H9 (cell line): ENCODE measurements at regions not wholly inside any gene's neighbourhood (a gene's known extent, or its start where the extent isn't known, plus 50 kb on each side); places are given as distances from the start of the nearest gene placed in this dataset.

Experiments
- DNase-seq: peaks from one replicate; pipeline ENCODE4 v3.0.0-alpha.2; 2017
- H2AFZ ChIP-seq: one replicate; pipeline ENCODE4 v1.6.1; 2013; ENCODE audit warnings: mild to moderate bottlenecking, low read length, control low read depth, moderate library complexity
- H2AK5ac ChIP-seq: 2 replicates; pipeline ENCODE4 v1.6.1; 2013; ENCODE audit warnings: low read length, control low read depth, mixed read lengths; ENCODE audit not compliant: insufficient read length
- H2BK120ac ChIP-seq: one replicate; pipeline ENCODE4 v1.6.1; 2013; ENCODE audit warnings: low read depth, mild to moderate bottlenecking, low read length, control low read depth, inconsistent platforms; ENCODE audit not compliant: poor library complexity, severe bottlenecking
- H2BK12ac ChIP-seq: 2 replicates; pipeline ENCODE4 v1.6.1; 2013; ENCODE audit warnings: low read length, control low read depth, mixed read lengths, low read depth; ENCODE audit not compliant: insufficient read length
- H2BK15ac ChIP-seq: 2 replicates; pipeline ENCODE4 v1.6.1; 2013; ENCODE audit warnings: low read depth, low read length, control low read depth
- H2BK20ac ChIP-seq: one replicate; pipeline ENCODE4 v1.6.1; 2013; ENCODE audit warnings: low read depth, mild to moderate bottlenecking, low read length, control low read depth, inconsistent platforms; ENCODE audit not compliant: poor library complexity, severe bottlenecking
- H2BK5ac ChIP-seq: 2 replicates; pipeline ENCODE4 v1.6.1; 2013; ENCODE audit warnings: low read length, control low read depth, mixed read lengths; ENCODE audit not compliant: insufficient read length
- H3K14ac ChIP-seq: 2 replicates; pipeline ENCODE4 v1.6.1; 2013; ENCODE audit warnings: low read length, control low read depth; ENCODE audit not compliant: insufficient read depth
- H3K18ac ChIP-seq: 2 replicates; pipeline ENCODE4 v1.6.1; 2013; ENCODE audit warnings: low read depth, mild to moderate bottlenecking, mixed read lengths, low read length, control low read depth; ENCODE audit not compliant: insufficient read length
- H3K23ac ChIP-seq: 2 replicates; pipeline ENCODE4 v1.6.1; 2013; ENCODE audit warnings: low read length, control low read depth, mixed read lengths, low read depth; ENCODE audit not compliant: insufficient read length
- H3K23me2 ChIP-seq: 2 replicates; pipeline ENCODE4 v1.6.1; 2013; ENCODE audit warnings: low read depth, mild to moderate bottlenecking, mixed read lengths, low read length, control low read depth; ENCODE audit not compliant: insufficient read length, poor library complexity, severe bottlenecking
- H3K27ac ChIP-seq: 2 replicates; pipeline ENCODE4 v1.5.1; 2013; ENCODE audit warnings: low read length, control low read depth, mixed read lengths, low read depth; ENCODE audit not compliant: insufficient read length
- H3K27me3 ChIP-seq: 2 replicates; pipeline ENCODE4 v1.6.1; 2013; ENCODE audit warnings: low read length, control low read depth, inconsistent platforms; ENCODE audit not compliant: insufficient read depth
- H3K4ac ChIP-seq: 2 replicates; pipeline ENCODE4 v1.6.1; 2013; ENCODE audit warnings: low read depth, mild to moderate bottlenecking, control low read depth, inconsistent platforms, low read length, moderate library complexity
- H3K4me1 ChIP-seq: 2 replicates; pipeline ENCODE4 v1.6.1; 2013; ENCODE audit warnings: low read length, control low read depth, inconsistent platforms; ENCODE audit not compliant: insufficient read depth
- H3K4me2 ChIP-seq: 2 replicates; pipeline ENCODE4 v1.6.1; 2013; ENCODE audit warnings: low read length, control low read depth, mixed read lengths; ENCODE audit not compliant: insufficient read length, insufficient read depth
- H3K56ac ChIP-seq: 2 replicates; pipeline ENCODE4 v1.6.1; 2013; ENCODE audit warnings: low read depth, mild to moderate bottlenecking, mixed read lengths, low read length, control low read depth; ENCODE audit not compliant: insufficient read length
- H3K79me1 ChIP-seq: 2 replicates; pipeline ENCODE4 v1.6.1; 2013; ENCODE audit warnings: low read depth, mild to moderate bottlenecking, moderate library complexity, low read length, control low read depth, inconsistent platforms; ENCODE audit not compliant: insufficient read depth, poor library complexity, severe bottlenecking
- H3K79me2 ChIP-seq: 2 replicates; pipeline ENCODE4 v1.6.1; 2013; ENCODE audit warnings: low read length, control low read depth, inconsistent platforms; ENCODE audit not compliant: insufficient read depth
- H3K9ac ChIP-seq: 2 replicates; pipeline ENCODE4 v1.6.1; 2013; ENCODE audit warnings: low read length, control low read depth, mixed read lengths; ENCODE audit not compliant: insufficient read length; ENCODE audit errors: extremely low read depth
- H3K9me3 ChIP-seq: one replicate; pipeline ENCODE4 v1.6.1; 2013; ENCODE audit warnings: low read depth, low read length, inconsistent platforms; ENCODE audit not compliant: control insufficient read depth
- H3T11ph ChIP-seq: one replicate; pipeline ENCODE4 v1.6.1; 2013; ENCODE audit warnings: mild to moderate bottlenecking, low read length, control low read depth, inconsistent platforms
- H4K20me1 ChIP-seq: one replicate; pipeline ENCODE4 v1.6.1; 2013; ENCODE audit not compliant: control insufficient read depth, insufficient read length, insufficient read depth
- H4K5ac ChIP-seq: 2 replicates; pipeline ENCODE4 v1.6.1; 2013; ENCODE audit warnings: low read depth, mild to moderate bottlenecking, mixed read lengths, low read length, control low read depth; ENCODE audit not compliant: insufficient read length
- H4K8ac ChIP-seq: replicated peaks from 2 replicates; pipeline ENCODE4 v1.6.1; 2013; ENCODE audit warnings: low read length, control low read depth, mixed read lengths, low read depth; ENCODE audit not compliant: insufficient read length
- H4K91ac ChIP-seq: 2 replicates; pipeline ENCODE4 v1.6.1; 2013; ENCODE audit warnings: low read depth, mild to moderate bottlenecking, moderate library complexity, mixed read lengths, low read length, control low read depth; ENCODE audit not compliant: insufficient read length
- H3K27ac Mint-ChIP-seq, 3 experiments: 2 replicates in 2 of 3; 3 replicates in 1 of 3; pipeline ENCODE4 v1.8.0; 2020 to 2021; ENCODE audit warnings: mixed read lengths in 3 of 3, mild to moderate bottlenecking in 1 of 3, moderate library complexity in 1 of 3
- H3K27me3 Mint-ChIP-seq: 2 replicates; pipeline ENCODE4 v1.8.0; 2021; ENCODE audit warnings: low read depth, mild to moderate bottlenecking, moderate library complexity, mixed read lengths
- H3K36me3 Mint-ChIP-seq, 3 experiments: 2 replicates in 2 of 3; 3 replicates in 1 of 3; pipeline ENCODE4 v1.8.0; 2020 to 2021; ENCODE audit warnings: low read depth in 3 of 3, mixed read lengths in 3 of 3; ENCODE audit not compliant: insufficient read depth in 1 of 3
- H3K4me1 Mint-ChIP-seq, 2 experiments: 2 replicates each; pipeline ENCODE4 v1.8.0; 2020; ENCODE audit warnings: mixed read lengths in 2 of 2
- H3K4me3 Mint-ChIP-seq, 2 experiments: 2 replicates in 1 of 2; 3 replicates in 1 of 2; pipeline ENCODE4 v1.8.0; 2020 to 2021; ENCODE audit warnings: mild to moderate bottlenecking in 2 of 2, mixed read lengths in 2 of 2, moderate library complexity in 1 of 2
- H3K9me3 Mint-ChIP-seq, 2 experiments: 2 replicates in 1 of 2; 3 replicates in 1 of 2; pipeline ENCODE4 v1.8.0; 2020; ENCODE audit warnings: mild to moderate bottlenecking in 2 of 2, mixed read lengths in 2 of 2, moderate library complexity in 1 of 2
- CTCF ChIP-seq: fragments of 200-600 bp; sonication (generic); conservative IDR thresholded peaks from 3 replicates; pipeline ENCODE4 v1.8.0; 2021; ENCODE audit warnings: antibody characterized with exemption, mild to moderate bottlenecking
- WGBS: extraction: QIAGEN DNeasy Blood & Tissue Kit; methylation state at CpG from one replicate; pipeline ENCODE4 v1.1.7; 2013; ENCODE audit warnings: missing lambda C conversion rate, low lambda C conversion rate, mixed read lengths; ENCODE audit not compliant: insufficient read length; ENCODE audit errors: extremely low coverage; 5-methylcytosine and 5-hydroxymethylcytosine counted together

- Histone ChIP-seq H3K27ac (no peak overlapping the region), H3K9me3 (no peaks in the 10 kb centered on the region), H4K91ac (no peak overlapping the region), H2BK15ac (no peak overlapping the region), H3K23me2 (no peaks in the 10 kb centered on the region), H3K14ac (no peak overlapping the region), H3K4me1 (no peaks in the 10 kb centered on the region), H2BK120ac (no peak overlapping the region), H3K4ac (no peak overlapping the region), H2AFZ (no peak overlapping the region), H2BK20ac (no peak overlapping the region), H3T11ph (no peak overlapping the region), H3K4me2 (no peak overlapping the region), H2AK5ac (no peak overlapping the region), H2BK5ac (no peak overlapping the region), H4K8ac (no peak overlapping the region), H4K5ac (no peak overlapping the region), H4K20me1 (no peaks in the 10 kb centered on the region), H3K9ac (no peak overlapping the region), H3K79me2 (no peaks in the 10 kb centered on the region), H3K79me1 (no peaks in the 10 kb centered on the region), H3K23ac (no peak overlapping the region), H3K27me3 (no peaks in the 10 kb centered on the region), H3K56ac (no peak overlapping the region), H3K18ac (no peak overlapping the region), H2BK12ac (no peak overlapping the region)
- TF ChIP-seq CTCF, result no peak
- Mint-ChIP-seq H3K27me3 (no peaks in the 10 kb centered on the region; the same call in 1 of the 2 replicates), H3K4me1 (peaks cover 5 to 13% of the 10 kb centered on the region in 2 experiments), H3K9me3 (no peaks in the 10 kb centered on the region), H3K27ac (peak overlapping the region in 1 of 3 experiments; percentile 52; a peak in 1 of 7 replicates), H3K4me3 (no peak overlapping the region), H3K36me3 (no peaks in the 10 kb centered on the region)
- no CpG with 5 or more reads among the region's 5 CpGs for WGBS
- no peak for DNase-seq
These were observed 150.9 kb upstream of the ATP10A start for GRCh38 chr15:26013981-26014380.
